ENCODE measurements at regions not wholly inside any gene's neighbourhood (a gene's known extent, or its start where the extent isn't known, plus 50 kb on each side); places are given as distances from the start of the nearest gene placed in this dataset.
"Not testable (repeated sequence)": the region's sequence is repeated elsewhere in the genome, so short reads cannot be mapped to it uniquely, and the experiment has no call there.

- H3K9me3 Mint-ChIP-seq, result peaks cover 25 to 75% (median 55%) of the 10 kb centered on the region in 6 donors
- H3K4me3 Mint-ChIP-seq; H3K4me1 Mint-ChIP-seq; H3K36me3 Mint-ChIP-seq; DNase-seq; H3K27ac Mint-ChIP-seq; H3K27me3 Mint-ChIP-seq (ENCODE audit: low read depth in 3 of 3): not testable (repeated sequence)
Observed at GRCh38 chr4:66266554-66266953, 596.3 kb upstream of the EPHA5 start.

- Mint-ChIP-seq H3K27ac (no peak overlapping the region), H3K4me1 (no peaks in the 10 kb centered on the region), H3K27me3 (ENCODE audit: low read depth in 3 of 3) (peaks cover 0 to 2% (median 0%) of the 10 kb centered on the region in 3 donors), H3K9me3 (peaks cover 25 to 70% (median 52%) of the 10 kb centered on the region in 6 donors), H3K4me3 (no peak overlapping the region), H3K36me3 (peaks cover 0 to 8% (median 0%) of the 10 kb centered on the region in 3 donors)
- DNase-seq, result no peak
Observed at GRCh38 chr4:66266035-66266434, 595.7 kb upstream of the EPHA5 start.

GRCh38 chr4:66252291-66252690 lies 582.0 kb upstream of the EPHA5 start:
- peaks cover 4 to 33% (median 20%) of the 10 kb centered on the region in 6 donors for H3K9me3 Mint-ChIP-seq
- peaks cover 0 to 4% (median 0%) of the 10 kb centered on the region in 3 donors for H3K36me3 Mint-ChIP-seq
- peaks cover 0 to 2% (median 0%) of the 10 kb centered on the region in 3 donors for H3K27me3 Mint-ChIP-seq (ENCODE audit: low read depth in 3 of 3)
- H3K4me1 Mint-ChIP-seq, result no peaks in the 10 kb centered on the region
- no peak for DNase-seq
- H3K4me3 Mint-ChIP-seq, result no peak overlapping the region
- no peak overlapping the region for H3K27ac Mint-ChIP-seq

- no peak overlapping the region for H3K27ac Mint-ChIP-seq
- H3K4me3 Mint-ChIP-seq, result no peak overlapping the region
- no peaks in the 10 kb centered on the region for H3K4me1 Mint-ChIP-seq
- peaks cover 9 to 48% (median 28%) of the 10 kb centered on the region in 6 donors for H3K9me3 Mint-ChIP-seq
- DNase-seq, result no peak
- H3K27me3 Mint-ChIP-seq (ENCODE audit: low read depth in 3 of 3), result no peaks in the 10 kb centered on the region
- peaks cover 0 to 8% (median 0%) of the 10 kb centered on the region in 3 donors for H3K36me3 Mint-ChIP-seq
Observed at GRCh38 chr4:66246643-66247042, 576.4 kb upstream of the EPHA5 start.

- DNase-seq, result no peak
- Mint-ChIP-seq H3K9me3 (peaks cover 7 to 45% (median 20%) of the 10 kb centered on the region in 6 donors), H3K36me3 (peaks cover 0 to 2% (median 0%) of the 10 kb centered on the region in 3 donors), H3K27me3 (ENCODE audit: low read depth in 3 of 3) (no peaks in the 10 kb centered on the region), H3K27ac (no peak overlapping the region), H3K4me3 (no peak overlapping the region), H3K4me1 (no peaks in the 10 kb centered on the region)
Observed at GRCh38 chr4:66235876-66236275, 565.6 kb upstream of the EPHA5 start.

- Mint-ChIP-seq H3K36me3 (no peaks in the 10 kb centered on the region), H3K4me1 (no peaks in the 10 kb centered on the region), H3K27me3 (ENCODE audit: low read depth in 3 of 3) (peaks cover 0 to 1% (median 0%) of the 10 kb centered on the region in 3 donors), H3K9me3 (peaks cover under 1 to 32% (median 8%) of the 10 kb centered on the region in 6 donors), H3K27ac (no peak overlapping the region), H3K4me3 (no peak overlapping the region)
- DNase-seq, result no peak
Observed at GRCh38 chr4:66229885-66230284, 559.6 kb upstream of the EPHA5 start.

- Mint-ChIP-seq H3K27ac (no peak overlapping the region), H3K4me1 (no peaks in the 10 kb centered on the region), H3K4me3 (no peak overlapping the region), H3K9me3 (peaks cover 4 to 33% (median 9%) of the 10 kb centered on the region in 6 donors), H3K27me3 (ENCODE audit: low read depth in 3 of 3) (peaks cover 0 to 1% (median under 1%) of the 10 kb centered on the region in 3 donors), H3K36me3 (peaks cover 0 to 2% (median 0%) of the 10 kb centered on the region in 3 donors)
- DNase-seq, result no peak
Observed at GRCh38 chr4:66225539-66225938, 555.2 kb upstream of the EPHA5 start.

- peaks cover 0 to 2% (median under 1%) of the 10 kb centered on the region in 3 donors for H3K27me3 Mint-ChIP-seq (ENCODE audit: low read depth in 3 of 3)
- peaks cover 8 to 33% (median 11%) of the 10 kb centered on the region in 6 donors for H3K9me3 Mint-ChIP-seq
- no peaks in the 10 kb centered on the region for H3K4me1 Mint-ChIP-seq
- H3K4me3 Mint-ChIP-seq, result no peak overlapping the region
- peaks cover 0 to 4% (median 0%) of the 10 kb centered on the region in 3 donors for H3K36me3 Mint-ChIP-seq
- no peak for DNase-seq
- H3K27ac Mint-ChIP-seq, result no peak overlapping the region
Observed at GRCh38 chr4:66223068-66223703, 552.9 kb upstream of the EPHA5 start.

- Mint-ChIP-seq H3K27me3 (ENCODE audit: low read depth in 3 of 3) (peaks cover 0 to 2% (median 0%) of the 10 kb centered on the region in 3 donors), H3K27ac (no peak overlapping the region), H3K4me1 (no peaks in the 10 kb centered on the region), H3K4me3 (no peak overlapping the region), H3K36me3 (peaks cover 0 to 4% (median 0%) of the 10 kb centered on the region in 3 donors), H3K9me3 (peaks cover 9 to 45% (median 15%) of the 10 kb centered on the region in 6 donors)
- DNase-seq, result no peak
Observed at GRCh38 chr4:66219401-66219800, 549.1 kb upstream of the EPHA5 start.

GRCh38 chr4:66216252-66216651 lies 546.0 kb upstream of the EPHA5 start:
- peaks cover 0 to 2% (median 0%) of the 10 kb centered on the region in 3 donors for H3K27me3 Mint-ChIP-seq (ENCODE audit: low read depth in 3 of 3)
- DNase-seq, result no peak
- H3K36me3 Mint-ChIP-seq, result peaks cover 0 to 4% (median 0%) of the 10 kb centered on the region in 3 donors
- H3K4me3 Mint-ChIP-seq, result no peak overlapping the region
- no peaks in the 10 kb centered on the region for H3K4me1 Mint-ChIP-seq
- H3K9me3 Mint-ChIP-seq, result peaks cover 8 to 40% (median 21%) of the 10 kb centered on the region in 6 donors
- H3K27ac Mint-ChIP-seq, result no peak overlapping the region

GRCh38 chr4:66212489-66212888 lies 542.2 kb upstream of the EPHA5 start:
- DNase-seq, result no peak
- Mint-ChIP-seq H3K36me3 (peaks cover 0 to 4% (median 0%) of the 10 kb centered on the region in 3 donors), H3K9me3 (peaks cover 4 to 52% (median 35%) of the 10 kb centered on the region in 6 donors), H3K27ac (no peak overlapping the region), H3K27me3 (ENCODE audit: low read depth in 3 of 3) (peaks cover 0 to 1% (median 0%) of the 10 kb centered on the region in 3 donors), H3K4me1 (no peaks in the 10 kb centered on the region), H3K4me3 (no peak overlapping the region)

GRCh38 chr4:66204534-66205247 lies 534.4 kb upstream of the EPHA5 start:
- H3K9me3 Mint-ChIP-seq, result peaks cover 8 to 46% (median 28%) of the 10 kb centered on the region in 6 donors
- DNase-seq, result no peak
- no peak overlapping the region for H3K4me3 Mint-ChIP-seq
- H3K36me3 Mint-ChIP-seq, result no peaks in the 10 kb centered on the region
- H3K27me3 Mint-ChIP-seq (ENCODE audit: low read depth in 3 of 3), result peaks cover 0 to 2% (median under 1%) of the 10 kb centered on the region in 3 donors
- H3K4me1 Mint-ChIP-seq, result no peaks in the 10 kb centered on the region
- H3K27ac Mint-ChIP-seq, result no peak overlapping the region

- H3K27me3 Mint-ChIP-seq (ENCODE audit: low read depth in 3 of 3), result peaks cover 0 to 2% (median 0%) of the 10 kb centered on the region in 3 donors
- H3K9me3 Mint-ChIP-seq, result peaks cover 8 to 33% (median 15%) of the 10 kb centered on the region in 6 donors
- H3K4me1 Mint-ChIP-seq, result no peaks in the 10 kb centered on the region
- no peak overlapping the region for H3K27ac Mint-ChIP-seq
- H3K4me3 Mint-ChIP-seq, result no peak overlapping the region
- no peaks in the 10 kb centered on the region for H3K36me3 Mint-ChIP-seq
- no peak for DNase-seq
Observed at GRCh38 chr4:66202870-66203269, 532.6 kb upstream of the EPHA5 start.

GRCh38 chr4:66197451-66197850 lies 527.2 kb upstream of the EPHA5 start:
- Mint-ChIP-seq H3K4me1 (no peaks in the 10 kb centered on the region), H3K36me3 (no peaks in the 10 kb centered on the region), H3K27me3 (ENCODE audit: low read depth in 3 of 3) (no peaks in the 10 kb centered on the region), H3K9me3 (peaks cover 2 to 24% (median 11%) of the 10 kb centered on the region in 6 donors), H3K4me3 (no peak overlapping the region), H3K27ac (no peak overlapping the region)
- DNase-seq, result no peak

Measured in immature natural killer cell (primary cell).